ENCODE measurements at regions not wholly inside any gene's neighbourhood (a gene's known extent, or its start where the extent isn't known, plus 50 kb on each side); places are given as distances from the start of the nearest gene placed in this dataset.

- no peak for FAIRE-seq
Measured at GRCh38 chr11:116503216-116504160, 269.3 kb downstream of the BUD13 start.

GRCh38 chr11:116502641-116503061 lies 270.1 kb downstream of the BUD13 start:
- no peak for FAIRE-seq

- no peak for FAIRE-seq
Measured at GRCh38 chr11:116501728-116502127, 271.1 kb downstream of the BUD13 start.

GRCh38 chr11:116500947-116501602 lies 271.7 kb downstream of the BUD13 start:
- no peak for FAIRE-seq

GRCh38 chr11:116500026-116500946 lies 272.5 kb downstream of the BUD13 start:
- FAIRE-seq = no peak

GRCh38 chr11:116499396-116500003 lies 273.3 kb downstream of the BUD13 start:
- FAIRE-seq = no peak

GRCh38 chr11:116498161-116498560 lies 274.6 kb downstream of the BUD13 start:
- no peak for FAIRE-seq

- FAIRE-seq = no peak
Measured at GRCh38 chr11:116492600-116492999, 280.2 kb downstream of the BUD13 start.

GRCh38 chr11:116488836-116489389 lies 283.9 kb downstream of the BUD13 start:
- FAIRE-seq = no peak

GRCh38 chr11:116485425-116485824 lies 287.4 kb downstream of the BUD13 start:
- no peak for FAIRE-seq

GRCh38 chr11:116482716-116483115 lies 290.1 kb downstream of the BUD13 start:
- no peak for FAIRE-seq

GRCh38 chr11:116481126-116481675 lies 291.6 kb downstream of the BUD13 start:
- no peak for FAIRE-seq

GRCh38 chr11:116478669-116479668 lies 293.8 kb downstream of the BUD13 start:
- FAIRE-seq = no peak

- FAIRE-seq = no peak
Measured at GRCh38 chr11:116478205-116478604, 294.6 kb downstream of the BUD13 start.

GRCh38 chr11:116473790-116474346 lies 298.9 kb downstream of the BUD13 start:
- no peak for FAIRE-seq

GRCh38 chr11:116473206-116473769 lies 299.5 kb downstream of the BUD13 start:
- FAIRE-seq = no peak

- no peak for FAIRE-seq
Measured at GRCh38 chr11:116472651-116473050, 300.1 kb downstream of the BUD13 start.

GRCh38 chr11:116471608-116472256 lies 301.1 kb downstream of the BUD13 start:
- FAIRE-seq = no peak

GRCh38 chr11:116468699-116469098 lies 304.1 kb downstream of the BUD13 start:
- no peak for FAIRE-seq
